CD4-positive, alpha-beta T cell treated with Interleukin-4 for 1 hour (primary cell): ENCODE measurements at regions not wholly inside any gene's neighbourhood (a gene's known extent, or its start where the extent isn't known, plus 50 kb on each side); places are given as distances from the start of the nearest gene placed in this dataset.
A peak's percentile ranks its signal among the peaks of the same experiment; 100 is the strongest.

ENCODE experiments used
- DNase-seq, 2 donors: peaks; one replicate each; pipeline ENCODE4 v3.0.0-alpha.2; 2020 to 2022

- DNase-seq = no peak
These were observed 50.0 kb upstream of the CLDN5 start for GRCh38 chr22:19574247-19574646.

GRCh38 chr22:19576460-19577421 is 52.5 kb upstream of the CLDN5 start:
- peak; percentile 37 to 39 for DNase-seq

GRCh38 chr22:19577422-19577966 is 53.3 kb upstream of the CLDN5 start:
- DNase-seq = no peak

DNA sequence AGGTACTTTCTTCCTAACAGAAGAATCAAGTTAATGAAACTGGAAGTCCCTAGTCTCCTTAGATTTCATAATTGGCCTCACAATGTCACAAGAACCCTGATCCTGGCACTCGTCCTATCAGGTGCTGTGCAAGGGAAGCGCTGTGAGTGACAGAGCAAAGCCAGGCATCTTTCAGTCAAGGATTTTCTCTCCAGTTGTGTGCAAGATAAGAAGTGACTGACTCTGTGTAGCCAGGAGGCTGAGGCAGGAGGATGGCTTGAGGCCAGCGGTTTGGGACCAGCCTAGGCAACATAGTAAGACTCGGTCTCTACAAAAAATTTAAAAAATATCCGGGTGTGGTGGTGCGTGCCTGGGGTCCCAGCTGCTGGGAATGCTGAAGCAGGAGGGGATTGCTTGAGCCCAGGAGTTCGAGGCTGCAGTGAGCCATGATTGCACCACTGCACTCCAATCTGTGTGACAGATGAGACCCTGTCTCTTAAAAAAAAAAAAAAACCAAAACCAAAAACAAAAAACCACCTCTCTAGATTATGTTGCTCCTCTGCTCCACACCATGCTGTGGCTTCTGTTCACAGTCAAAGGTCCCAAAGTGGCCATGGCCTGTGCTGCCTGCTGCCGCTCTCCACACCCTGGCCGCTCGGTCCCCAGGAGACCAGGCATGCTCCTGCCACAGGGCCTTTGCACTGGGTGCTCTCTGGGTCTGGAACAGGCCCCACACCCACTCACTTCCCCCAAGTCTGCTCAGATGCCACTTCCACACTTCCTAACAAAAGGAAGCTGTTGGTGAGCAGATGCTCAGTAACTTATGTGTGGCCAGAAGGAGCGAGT is 54.2 kb upstream of the CLDN5 start:
- no peak for DNase-seq

DNA sequence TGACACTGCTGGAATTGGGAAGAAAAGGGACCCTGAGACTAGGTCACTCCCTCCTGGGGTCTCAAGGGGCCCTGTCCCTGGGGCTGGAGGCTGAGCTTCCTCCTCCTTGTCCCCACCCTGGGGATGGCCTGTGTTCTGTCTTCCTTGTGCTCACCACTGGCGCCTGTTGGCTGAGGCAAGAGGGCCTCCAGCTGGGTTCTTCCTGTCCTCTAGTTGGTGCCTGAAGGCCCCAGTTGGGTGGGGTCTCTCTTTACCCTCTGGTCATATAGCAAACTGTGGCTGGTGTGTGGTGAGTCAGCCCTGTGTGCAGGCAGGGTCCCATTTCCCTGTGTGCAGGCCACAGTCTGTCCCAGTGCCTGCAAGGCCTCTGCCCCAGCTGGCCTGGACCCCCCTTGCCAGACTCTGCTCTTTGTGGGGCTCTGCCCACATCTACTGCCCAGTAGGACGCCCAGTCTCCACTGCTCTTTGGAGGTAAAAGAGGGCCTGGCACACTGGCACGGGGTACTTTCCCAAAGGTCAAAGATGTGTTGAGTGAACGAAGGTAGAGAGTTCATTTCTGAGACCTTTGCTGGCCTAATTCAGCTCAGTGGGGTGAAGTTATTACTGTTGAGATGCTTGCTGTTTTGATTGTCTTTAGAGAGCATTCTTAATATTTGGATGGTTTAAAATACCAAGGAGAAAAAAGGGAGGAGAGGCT is 55.1 kb upstream of the CLDN5 start:
- DNase-seq = no peak

DNA sequence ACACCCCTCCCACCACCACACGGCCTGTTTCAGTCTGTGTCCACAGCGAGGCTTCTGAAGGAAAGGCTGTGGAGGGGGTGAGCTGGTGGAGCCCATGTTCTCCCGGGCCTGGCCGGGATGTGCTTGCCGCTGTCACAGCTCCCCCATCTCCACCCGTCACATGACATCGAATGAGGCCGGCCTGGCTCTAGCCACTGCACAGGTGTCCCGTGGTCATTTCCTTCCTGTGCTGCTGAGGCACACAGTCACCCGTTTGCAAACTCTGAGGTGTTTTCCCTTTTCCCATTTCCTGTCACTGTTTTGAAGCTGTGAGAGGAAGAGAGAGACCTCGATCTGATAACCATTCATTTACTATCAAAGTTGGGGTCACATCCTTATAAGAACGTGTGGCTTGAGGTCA is 55.7 kb upstream of the CLDN5 start:
- DNase-seq = peak in 1 of 2 donors; percentile 13

- no peak for DNase-seq
These were observed 56.2 kb upstream of the CLDN5 start for GRCh38 chr22:19580291-19580890.

DNA sequence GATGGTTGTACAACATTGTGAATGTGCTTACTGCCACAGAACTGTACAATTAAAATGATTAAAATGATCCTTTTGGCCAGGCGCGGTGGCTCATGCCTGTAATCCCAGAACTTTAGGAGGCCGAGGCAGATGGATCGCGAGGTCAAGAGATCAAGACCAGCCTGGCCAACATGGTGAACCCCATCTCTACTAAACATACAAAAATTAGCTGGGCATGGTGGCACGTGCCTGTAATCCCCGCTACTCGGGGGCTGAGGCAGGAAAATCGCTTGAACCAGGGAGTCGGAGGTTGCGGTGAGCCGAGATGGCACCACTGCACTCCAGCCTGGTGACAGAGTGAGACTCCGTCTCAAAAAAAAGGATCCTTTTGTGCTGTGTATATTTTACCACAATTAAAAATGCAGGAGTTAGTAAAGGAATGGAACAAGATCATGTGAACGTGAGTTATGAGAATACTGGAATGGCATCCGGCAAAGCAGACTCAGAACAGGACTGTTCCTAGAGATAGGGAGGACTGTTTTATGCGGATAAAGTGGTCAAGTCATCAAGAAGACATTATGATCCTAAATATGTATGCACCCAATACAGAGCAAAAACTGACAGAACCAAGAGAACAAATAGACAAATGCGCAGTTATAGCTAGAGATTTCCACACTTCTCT is 58.0 kb upstream of the CLDN5 start:
- DNase-seq = no peak

DNA sequence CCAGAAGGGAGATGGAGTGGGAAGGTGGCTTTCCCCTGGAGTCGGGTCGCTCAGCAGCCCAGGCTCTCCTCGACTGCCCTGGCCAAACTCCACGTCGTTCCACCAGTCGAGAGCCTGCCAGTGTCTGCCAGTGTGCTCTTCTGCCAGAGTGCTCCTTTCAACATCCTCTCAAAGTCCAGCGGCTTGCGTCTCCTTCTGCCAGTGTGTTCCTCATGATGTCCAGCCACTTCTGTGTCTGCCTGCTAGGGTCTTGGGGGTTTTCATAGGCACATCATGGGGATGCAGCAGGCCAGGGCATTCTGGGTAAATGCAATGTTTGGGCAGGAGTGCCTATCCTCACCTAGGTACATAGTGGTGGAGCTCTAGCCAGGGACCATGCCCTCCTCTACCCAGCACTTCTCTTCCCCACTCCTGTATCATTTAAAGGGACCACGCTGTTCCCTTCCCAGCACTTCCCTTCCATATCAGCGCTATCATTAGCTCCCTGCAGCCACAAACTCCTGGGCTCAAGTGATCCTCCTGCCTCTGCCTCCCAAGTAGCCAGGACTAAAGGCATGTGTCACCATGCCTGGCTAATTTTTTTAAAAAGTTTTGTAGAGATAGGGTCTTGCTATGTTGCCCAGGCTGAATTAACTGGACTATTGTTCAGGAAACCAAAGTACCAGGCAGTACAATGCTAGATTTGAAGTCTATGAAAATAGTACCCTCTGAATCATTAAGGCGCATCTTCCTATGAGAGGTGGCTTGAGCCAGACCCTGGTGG is 62.9 kb upstream of the CLDN5 start:
- no peak for DNase-seq

GRCh38 chr22:19590696-19591095 is 66.5 kb upstream of the CLDN5 start:
- DNase-seq = no peak

- DNase-seq = no peak
These were observed 67.4 kb upstream of the CLDN5 start for GRCh38 chr22:19591568-19591967.

DNA sequence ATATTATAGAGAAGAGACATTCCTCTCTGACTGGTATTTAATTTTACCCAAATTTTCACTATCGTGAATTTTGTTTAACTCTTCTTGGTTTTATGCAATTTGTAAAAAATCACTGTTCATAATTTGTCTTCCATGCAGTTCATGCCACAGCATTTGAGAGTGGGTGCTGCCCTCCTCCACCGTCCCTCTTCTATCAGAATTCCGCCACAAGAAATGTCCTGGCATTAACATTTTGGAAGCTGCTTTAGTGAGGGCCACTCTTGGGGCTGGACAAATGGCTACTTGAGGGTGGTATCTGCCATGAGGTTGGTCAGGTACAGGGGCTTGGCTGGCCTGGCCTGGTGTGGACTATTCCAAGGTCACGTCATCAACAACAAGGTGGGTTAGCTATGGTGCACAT is 68.3 kb upstream of the CLDN5 start:
- no peak for DNase-seq

DNA sequence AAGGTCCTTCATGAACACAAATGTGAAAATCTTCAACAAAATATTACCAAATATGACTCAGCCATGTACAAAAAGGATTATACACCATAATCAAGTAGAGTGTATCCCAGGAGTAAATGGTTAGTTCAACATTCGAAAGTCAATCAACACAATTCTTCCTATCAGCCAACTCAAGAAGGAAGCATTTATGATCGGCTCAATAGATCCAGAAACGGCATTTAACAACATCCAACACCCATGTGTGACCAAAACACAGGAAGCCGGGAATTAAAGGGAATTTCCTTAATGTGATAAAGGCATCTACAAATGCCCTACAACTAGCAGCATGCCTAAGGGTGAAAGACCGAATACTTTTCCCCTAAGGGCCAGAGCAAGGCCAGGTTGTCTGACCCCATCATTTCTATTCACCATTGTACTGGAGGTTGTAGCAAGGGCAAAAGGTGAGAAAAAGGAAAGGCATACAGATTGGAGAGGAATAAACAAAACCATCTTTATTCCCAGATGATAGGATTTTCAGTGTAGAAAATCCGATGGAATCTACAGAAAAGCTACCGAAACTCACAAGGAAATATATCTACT is 69.9 kb upstream of the CLDN5 start:
- no peak for DNase-seq

DNA sequence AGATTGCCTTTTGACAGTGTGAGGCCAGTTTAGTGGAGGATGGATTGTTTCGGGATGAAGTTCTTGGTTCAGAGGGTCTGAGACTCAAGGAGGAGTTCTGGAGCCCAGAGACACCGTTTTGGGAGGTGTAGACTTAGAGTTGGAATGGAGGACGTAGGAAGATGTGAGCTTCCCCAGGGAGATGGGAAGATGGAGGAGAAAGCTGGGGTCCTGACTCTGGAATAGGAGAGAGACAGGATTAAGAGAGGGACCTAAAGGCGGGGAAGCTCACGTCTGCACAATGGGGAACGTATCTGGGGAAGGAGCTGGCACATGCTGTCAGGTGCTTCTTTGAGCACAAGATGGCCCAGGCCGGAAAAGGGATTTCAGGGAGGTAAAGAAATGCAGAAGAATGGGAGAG is 71.3 kb upstream of the CLDN5 start:
- no peak for DNase-seq

DNA sequence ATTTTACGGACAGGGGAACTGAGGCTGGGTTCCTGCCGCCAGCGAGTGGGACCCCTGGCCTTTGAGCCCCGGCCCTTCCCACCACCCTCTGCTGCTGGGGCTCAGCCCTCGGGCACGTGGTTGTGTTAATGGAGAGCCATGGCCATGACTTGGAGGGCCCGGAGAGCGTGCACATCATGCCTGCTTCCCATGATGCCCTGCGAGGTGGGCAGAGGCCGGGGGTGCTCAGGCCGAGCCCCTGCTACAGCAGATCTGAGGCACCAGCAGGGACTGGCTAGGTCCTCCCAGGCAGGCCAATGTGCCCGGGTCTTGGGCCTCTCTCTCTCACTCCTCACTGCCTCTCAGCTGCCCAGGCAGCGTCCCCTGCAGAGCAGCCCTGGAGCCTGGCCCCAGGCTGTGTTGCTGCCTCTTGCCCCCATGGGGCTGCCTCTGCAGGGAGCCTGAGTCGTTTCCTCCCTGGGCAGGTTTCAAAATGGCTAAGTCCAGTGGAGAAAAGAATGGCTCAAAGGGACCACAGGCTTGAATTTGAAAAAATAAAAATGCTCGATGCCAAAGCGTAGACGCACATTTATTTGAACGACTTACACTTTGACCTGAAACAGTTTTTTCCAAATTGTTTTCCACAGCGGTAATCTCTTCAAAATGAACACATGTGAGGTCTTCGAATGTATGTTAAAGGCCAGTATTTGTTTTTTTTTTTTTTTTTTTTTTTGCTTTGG is 72.6 kb upstream of the CLDN5 start:
- DNase-seq = peak in 1 of 2 donors; percentile 4

GRCh38 chr22:19597399-19597735 is 73.2 kb upstream of the CLDN5 start:
- DNase-seq = peak; percentile 64 to 72

DNA sequence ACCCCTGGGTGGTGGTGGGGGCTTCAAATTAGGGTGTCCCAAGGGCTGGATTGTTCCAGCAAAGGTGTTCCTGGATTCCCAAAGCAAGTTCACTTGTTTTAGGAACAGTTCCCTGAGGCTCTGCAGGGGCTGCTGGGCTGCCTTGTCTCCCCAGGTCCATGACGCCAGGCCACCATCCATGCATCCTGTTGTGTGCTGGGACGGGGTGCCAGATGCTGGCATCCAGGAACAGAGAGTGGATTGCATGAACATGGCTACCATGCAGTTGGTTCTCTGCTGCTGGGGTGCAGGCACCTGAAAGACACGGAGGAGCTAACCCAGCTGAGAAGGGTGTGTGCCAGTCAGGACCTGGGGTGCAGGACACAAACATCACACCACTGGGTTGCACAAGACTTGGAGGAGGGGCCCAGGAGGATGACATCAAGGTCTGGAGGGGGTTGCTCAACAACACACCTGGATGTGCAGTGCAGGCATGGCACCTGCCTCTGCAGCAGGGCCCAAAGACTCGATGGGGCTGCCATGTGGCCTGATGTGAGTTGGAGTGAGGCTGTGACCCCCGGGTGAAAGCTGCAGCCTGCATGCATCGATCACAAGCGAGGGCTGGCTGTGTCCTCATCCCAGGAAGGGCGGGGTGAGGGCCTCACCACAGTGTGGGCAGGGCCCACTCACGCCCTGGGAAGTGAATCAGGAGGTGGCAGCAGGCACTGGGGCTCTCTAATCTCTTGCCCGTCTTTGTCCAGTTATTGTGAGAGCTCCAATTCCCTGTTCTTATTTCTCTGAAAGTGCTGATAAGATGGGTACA is 74.0 kb upstream of the CLDN5 start:
- DNase-seq = no peak

- no peak for DNase-seq
These were observed 74.8 kb upstream of the CLDN5 start for GRCh38 chr22:19599004-19599403.

GRCh38 chr22:19599626-19600243 is 75.5 kb upstream of the CLDN5 start:
- DNase-seq = no peak
